T-helper 1 cell treated with Interleukin-12 subunit alpha and Interleukin-12 subunit beta and Interleukin-4 antibody, amounts not matched to agents 30 μg/mL and 1 μg/mL, for 36 hours (primary cell): ENCODE measurements at regions not wholly inside any gene's neighbourhood (a gene's known extent, or its start where the extent isn't known, plus 50 kb on each side); places are given as distances from the start of the nearest gene placed in this dataset.
"Not testable (repeated sequence)": the region's sequence is repeated elsewhere in the genome, so short reads cannot be mapped to it uniquely, and the experiment has no call there.

Experiments
- H3K27ac Mint-ChIP-seq: one replicate; pipeline ENCODE4 v1.8.0; 2021; ENCODE audit warnings: mild to moderate bottlenecking, mixed read lengths
- H3K27me3 Mint-ChIP-seq: one replicate; pipeline ENCODE4 v1.8.0; 2021; ENCODE audit warnings: low read depth, mixed read lengths
- H3K36me3 Mint-ChIP-seq: one replicate; pipeline ENCODE4 v1.8.0; 2021; ENCODE audit warnings: low read depth, mixed read lengths
- H3K4me1 Mint-ChIP-seq: one replicate; pipeline ENCODE4 v1.8.0; 2021; ENCODE audit warnings: low read depth, mixed read lengths
- H3K4me3 Mint-ChIP-seq: one replicate; pipeline ENCODE4 v1.8.0; 2021; ENCODE audit warnings: mild to moderate bottlenecking, moderate library complexity, mixed read lengths
- H3K9me3 Mint-ChIP-seq: one replicate; pipeline ENCODE4 v1.8.0; 2021; ENCODE audit warnings: mixed read lengths

- Mint-ChIP-seq H3K9me3 (no peaks in the 10 kb centered on the region), H3K27ac (peak overlapping the region; percentile 89), H3K4me3 (peak overlapping the region; percentile 56), H3K27me3 (no peaks in the 10 kb centered on the region), H3K4me1 (peaks cover 74% of the 10 kb centered on the region), H3K36me3 (peaks cover 5% of the 10 kb centered on the region)
These were observed 166.9 kb upstream of the KLF7 start for GRCh38 chr2:207332480-207333212.

GRCh38 chr2:207333599-207334300 lies 168.0 kb upstream of the KLF7 start:
- peaks cover 73% of the 10 kb centered on the region for H3K4me1 Mint-ChIP-seq
- H3K27ac Mint-ChIP-seq: peak overlapping the region; percentile 89
- H3K27me3 Mint-ChIP-seq: no peaks in the 10 kb centered on the region
- peak overlapping the region; percentile 53 for H3K4me3 Mint-ChIP-seq
- peaks cover 5% of the 10 kb centered on the region for H3K36me3 Mint-ChIP-seq
- H3K9me3 Mint-ChIP-seq: no peaks in the 10 kb centered on the region

- Mint-ChIP-seq H3K27ac (peak overlapping the region; percentile 89), H3K4me3 (peak overlapping the region; percentile 53), H3K27me3 (no peaks in the 10 kb centered on the region), H3K9me3 (no peaks in the 10 kb centered on the region), H3K36me3 (peaks cover 5% of the 10 kb centered on the region), H3K4me1 (peaks cover 68% of the 10 kb centered on the region)
These were observed 168.5 kb upstream of the KLF7 start for GRCh38 chr2:207334301-207334623.

- no peaks in the 10 kb centered on the region for H3K9me3 Mint-ChIP-seq
- no peaks in the 10 kb centered on the region for H3K27me3 Mint-ChIP-seq
- H3K4me3 Mint-ChIP-seq: peak overlapping the region; percentile 53
- peaks cover 64% of the 10 kb centered on the region for H3K4me1 Mint-ChIP-seq
- H3K36me3 Mint-ChIP-seq: peaks cover 5% of the 10 kb centered on the region
- H3K27ac Mint-ChIP-seq: peak overlapping the region; percentile 89
These were observed 169.1 kb upstream of the KLF7 start for GRCh38 chr2:207334624-207335371.

- Mint-ChIP-seq H3K27me3 (no peaks in the 10 kb centered on the region), H3K4me3 (peak overlapping the region; percentile 75), H3K4me1 (peaks cover 43% of the 10 kb centered on the region), H3K9me3 (no peaks in the 10 kb centered on the region), H3K27ac (peak overlapping the region; percentile 94), H3K36me3 (peaks cover 5% of the 10 kb centered on the region)
These were observed 171.8 kb upstream of the KLF7 start for GRCh38 chr2:207337234-207338219.

GRCh38 chr2:207338220-207338607 lies 172.5 kb upstream of the KLF7 start:
- H3K4me3 Mint-ChIP-seq: no peak overlapping the region
- no peaks in the 10 kb centered on the region for H3K27me3 Mint-ChIP-seq
- H3K4me1 Mint-ChIP-seq: peaks cover 37% of the 10 kb centered on the region
- no peaks in the 10 kb centered on the region for H3K9me3 Mint-ChIP-seq
- H3K27ac Mint-ChIP-seq: peak overlapping the region; percentile 94
- H3K36me3 Mint-ChIP-seq: peaks cover 5% of the 10 kb centered on the region

GRCh38 chr2:207338610-207339009 lies 172.9 kb upstream of the KLF7 start:
- peak overlapping the region; percentile 12 for H3K27ac Mint-ChIP-seq
- H3K9me3 Mint-ChIP-seq: no peaks in the 10 kb centered on the region
- H3K27me3 Mint-ChIP-seq: no peaks in the 10 kb centered on the region
- H3K4me1 Mint-ChIP-seq: peaks cover 33% of the 10 kb centered on the region
- H3K36me3 Mint-ChIP-seq: peaks cover 2% of the 10 kb centered on the region
- H3K4me3 Mint-ChIP-seq: no peak overlapping the region

- peaks cover 10% of the 10 kb centered on the region for H3K9me3 Mint-ChIP-seq
- H3K36me3 Mint-ChIP-seq: no peaks in the 10 kb centered on the region
- no peak overlapping the region for H3K4me3 Mint-ChIP-seq
- H3K27me3 Mint-ChIP-seq: no peaks in the 10 kb centered on the region
- H3K27ac Mint-ChIP-seq: no peak overlapping the region
- H3K4me1 Mint-ChIP-seq: peaks cover 15% of the 10 kb centered on the region
These were observed 175.5 kb upstream of the KLF7 start for GRCh38 chr2:207341112-207341750.

GRCh38 chr2:207341804-207342203 lies 176.1 kb upstream of the KLF7 start:
- H3K4me1 Mint-ChIP-seq: peaks cover 12% of the 10 kb centered on the region
- H3K36me3 Mint-ChIP-seq: no peaks in the 10 kb centered on the region
- H3K27me3 Mint-ChIP-seq: no peaks in the 10 kb centered on the region
- H3K9me3 Mint-ChIP-seq: peaks cover 10% of the 10 kb centered on the region
- no peak overlapping the region for H3K27ac Mint-ChIP-seq
- no peak overlapping the region for H3K4me3 Mint-ChIP-seq

- not testable (repeated sequence) for H3K4me1 Mint-ChIP-seq, H3K27ac Mint-ChIP-seq, H3K36me3 Mint-ChIP-seq, H3K27me3 Mint-ChIP-seq, H3K4me3 Mint-ChIP-seq
- H3K9me3 Mint-ChIP-seq: peaks cover 19% of the 10 kb centered on the region
These were observed 179.0 kb upstream of the KLF7 start for GRCh38 chr2:207344596-207345394.

- no peak overlapping the region for H3K27ac Mint-ChIP-seq
- H3K9me3 Mint-ChIP-seq: peaks cover 12% of the 10 kb centered on the region
- no peak overlapping the region for H3K4me3 Mint-ChIP-seq
- peaks cover 9% of the 10 kb centered on the region for H3K36me3 Mint-ChIP-seq
- peaks cover 8% of the 10 kb centered on the region for H3K4me1 Mint-ChIP-seq
- H3K27me3 Mint-ChIP-seq: peaks cover 4% of the 10 kb centered on the region
These were observed 178.6 kb upstream of the CREB1 start for GRCh38 chr2:207351171-207351570.

- no peak overlapping the region for H3K4me3 Mint-ChIP-seq
- H3K36me3 Mint-ChIP-seq: peaks cover 4% of the 10 kb centered on the region
- H3K27ac Mint-ChIP-seq: no peak overlapping the region
- H3K9me3 Mint-ChIP-seq: peaks cover 3% of the 10 kb centered on the region
- H3K27me3 Mint-ChIP-seq: peaks cover 4% of the 10 kb centered on the region
- peaks cover 8% of the 10 kb centered on the region for H3K4me1 Mint-ChIP-seq
These were observed 176.6 kb upstream of the CREB1 start for GRCh38 chr2:207352978-207353671.
